ENCODE measurements at regions not wholly inside any gene's neighbourhood (a gene's known extent, or its start where the extent isn't known, plus 50 kb on each side); places are given as distances from the start of the nearest gene placed in this dataset.

DNA sequence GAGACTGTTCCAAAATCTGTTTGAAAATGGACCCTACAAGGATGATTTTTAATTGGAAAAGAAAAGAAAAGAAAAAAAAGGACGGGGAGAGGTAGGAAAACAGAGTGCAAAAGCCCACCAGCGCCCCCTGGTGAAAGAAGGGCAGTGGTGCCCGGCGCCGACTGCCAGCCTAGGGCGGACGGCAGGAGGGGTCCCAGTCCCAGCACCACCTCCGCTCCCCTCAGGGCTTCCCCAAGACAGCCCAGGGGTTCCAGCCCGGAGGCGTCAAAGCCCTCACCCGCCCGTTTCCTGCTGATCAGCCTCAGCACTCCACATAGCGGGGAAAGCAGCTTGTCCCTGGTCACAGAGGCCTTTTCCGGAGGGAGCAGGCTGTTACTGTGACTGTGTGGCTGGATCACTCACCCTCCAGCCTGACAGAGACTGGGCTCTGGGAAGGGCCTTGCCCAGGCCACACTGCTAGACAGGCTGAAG lies 213.9 kb downstream of the TFCP2L1 start:
- H3K27ac ChIP-seq (replicated peaks) = no peak overlapping the region
- intact Hi-C loops (cut with micrococcal nuclease) = loop anchor here (2.0 kb wide), 1 partner anchor 374 kb away; no protein-coding TSS in a partner anchor
- peaks cover 6% of the 10 kb centered on the region for H3K4me1 ChIP-seq
- DNase-seq = peak; percentile 68
- H3K9me3 ChIP-seq (replicated peaks) = no peaks in the 10 kb centered on the region
- peaks cover 76% of the 10 kb centered on the region for H3K27me3 ChIP-seq (ENCODE audit: low read depth)
- no peak overlapping the region for H3K4me3 ChIP-seq
- no peaks in the 10 kb centered on the region for H3K36me3 ChIP-seq
- TF ChIP-seq, protein P1, sequence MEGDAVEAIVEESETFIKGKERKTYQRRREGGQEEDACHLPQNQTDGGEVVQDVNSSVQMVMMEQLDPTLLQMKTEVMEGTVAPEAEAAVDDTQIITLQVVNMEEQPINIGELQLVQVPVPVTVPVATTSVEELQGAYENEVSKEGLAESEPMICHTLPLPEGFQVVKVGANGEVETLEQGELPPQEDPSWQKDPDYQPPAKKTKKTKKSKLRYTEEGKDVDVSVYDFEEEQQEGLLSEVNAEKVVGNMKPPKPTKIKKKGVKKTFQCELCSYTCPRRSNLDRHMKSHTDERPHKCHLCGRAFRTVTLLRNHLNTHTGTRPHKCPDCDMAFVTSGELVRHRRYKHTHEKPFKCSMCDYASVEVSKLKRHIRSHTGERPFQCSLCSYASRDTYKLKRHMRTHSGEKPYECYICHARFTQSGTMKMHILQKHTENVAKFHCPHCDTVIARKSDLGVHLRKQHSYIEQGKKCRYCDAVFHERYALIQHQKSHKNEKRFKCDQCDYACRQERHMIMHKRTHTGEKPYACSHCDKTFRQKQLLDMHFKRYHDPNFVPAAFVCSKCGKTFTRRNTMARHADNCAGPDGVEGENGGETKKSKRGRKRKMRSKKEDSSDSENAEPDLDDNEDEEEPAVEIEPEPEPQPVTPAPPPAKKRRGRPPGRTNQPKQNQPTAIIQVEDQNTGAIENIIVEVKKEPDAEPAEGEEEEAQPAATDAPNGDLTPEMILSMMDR (IDR thresholded peaks at IDR 0.05; ENCODE audit: borderline replicate concordance) = peak; percentile 94

DNA sequence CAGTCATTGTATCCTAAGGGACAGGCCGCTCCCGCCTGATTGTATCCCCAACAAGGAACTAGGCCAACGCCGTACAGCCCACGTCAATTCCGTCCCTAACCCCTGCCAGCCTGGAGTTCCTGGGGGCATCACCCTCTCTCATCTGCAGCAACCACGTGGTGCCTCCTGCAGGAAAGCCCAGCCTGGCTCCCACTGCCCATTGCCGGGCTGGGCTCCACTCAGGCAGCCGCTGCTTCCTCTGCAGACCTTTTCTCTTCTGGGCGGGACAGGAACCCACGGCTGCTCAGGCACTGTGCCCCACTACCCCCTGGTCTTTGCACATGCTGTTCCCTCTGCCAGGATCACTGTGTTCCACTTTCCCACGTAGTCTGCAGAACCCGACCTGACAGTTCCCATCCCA lies 212.2 kb downstream of the TFCP2L1 start:
- Histone ChIP-seq H3K4me3 (no peak overlapping the region), H3K9me3 (replicated peaks) (no peaks in the 10 kb centered on the region), H3K36me3 (no peaks in the 10 kb centered on the region), H3K4me1 (peaks cover 6% of the 10 kb centered on the region), H3K27ac (replicated peaks) (no peak overlapping the region), H3K27me3 (ENCODE audit: low read depth) (peaks cover 83% of the 10 kb centered on the region)
- DNase-seq = no peak
- TF ChIP-seq, protein P1 (IDR thresholded peaks at IDR 0.05; ENCODE audit: borderline replicate concordance) = no peak
- intact Hi-C loops (cut with micrococcal nuclease) = no loop called here

DNA sequence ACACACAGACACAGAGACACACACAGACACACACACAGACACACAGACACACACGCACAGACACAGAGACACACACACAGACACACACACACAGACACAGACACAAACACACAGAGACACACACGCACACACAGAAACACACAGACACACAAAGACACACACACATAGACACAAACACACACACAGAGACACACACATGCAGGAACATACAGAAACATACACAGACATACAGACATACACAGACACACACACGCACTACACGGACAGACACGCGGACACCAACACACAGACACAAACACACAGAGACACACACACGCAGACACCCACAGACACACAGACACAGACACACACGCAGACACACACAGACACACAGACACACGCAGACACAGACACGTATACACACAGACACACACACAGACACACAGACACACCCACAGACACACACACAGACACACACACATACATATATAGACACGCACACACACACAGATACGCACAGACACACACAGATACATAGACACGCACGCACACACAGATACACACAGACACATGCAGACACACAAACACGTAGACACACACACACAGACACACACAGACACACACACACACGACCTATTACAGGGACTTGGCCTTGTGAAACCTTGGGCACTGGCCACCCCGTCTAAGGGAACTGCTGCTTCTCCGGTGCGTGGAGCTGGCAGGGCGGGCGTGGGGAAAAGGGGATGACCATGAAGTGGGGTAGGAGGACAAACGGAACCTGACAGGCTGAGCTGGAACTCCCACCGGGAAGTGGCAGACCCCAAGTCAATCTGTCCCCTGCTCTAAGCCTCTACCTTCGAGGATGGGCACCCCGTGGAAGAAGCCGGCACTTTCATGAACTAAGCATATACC lies 211.4 kb downstream of the TFCP2L1 start:
- no peak for DNase-seq
- peaks cover 6% of the 10 kb centered on the region for H3K4me1 ChIP-seq
- peaks cover 83% of the 10 kb centered on the region for H3K27me3 ChIP-seq (ENCODE audit: low read depth)
- H3K4me3 ChIP-seq = no peak overlapping the region
- no peaks in the 10 kb centered on the region for H3K36me3 ChIP-seq
- intact Hi-C loops (cut with micrococcal nuclease) = no loop called here
- TF ChIP-seq, protein P1 (IDR thresholded peaks at IDR 0.05; ENCODE audit: borderline replicate concordance) = no peak
- no peak overlapping the region for H3K27ac ChIP-seq (replicated peaks)
- H3K9me3 ChIP-seq (replicated peaks) = no peaks in the 10 kb centered on the region

DNA sequence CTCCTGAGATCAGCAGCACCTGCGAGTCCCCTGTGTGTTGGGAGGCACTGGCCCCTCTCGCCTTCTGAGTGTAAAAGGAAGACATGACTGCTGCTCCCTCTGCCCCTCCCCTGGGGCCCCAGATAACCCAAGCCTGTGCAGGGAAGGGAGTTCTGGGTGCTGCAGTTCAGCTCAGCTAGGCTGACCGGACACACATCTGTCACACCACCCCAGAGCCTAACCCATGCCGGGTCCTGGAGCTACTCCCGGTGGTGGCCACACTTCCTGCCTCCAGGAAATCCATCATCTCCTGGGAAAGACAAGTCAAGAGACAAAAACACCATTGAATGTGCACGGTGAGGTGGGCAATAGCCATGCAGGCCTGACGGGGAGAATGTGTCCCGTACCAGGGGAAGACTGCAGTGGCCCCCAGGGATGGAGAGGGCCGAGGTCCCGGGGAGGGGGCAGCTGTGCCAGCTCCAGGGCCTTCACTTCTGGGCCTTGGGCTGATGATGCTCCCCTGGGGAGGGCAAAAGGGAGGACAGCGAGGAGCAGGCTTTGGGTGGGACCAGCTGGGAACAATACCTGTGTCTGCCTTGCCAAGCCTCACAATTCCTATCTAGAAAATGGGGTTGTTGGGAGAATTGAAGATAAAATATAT lies 210.6 kb downstream of the TFCP2L1 start:
- Histone ChIP-seq H3K9me3 (replicated peaks) (no peaks in the 10 kb centered on the region), H3K27me3 (ENCODE audit: low read depth) (peaks cover 79% of the 10 kb centered on the region), H3K4me1 (peaks cover 6% of the 10 kb centered on the region), H3K27ac (replicated peaks) (no peak overlapping the region), H3K36me3 (no peaks in the 10 kb centered on the region), H3K4me3 (no peak overlapping the region)
- no peak for DNase-seq
- intact Hi-C loops (cut with micrococcal nuclease) = no loop called here
- TF ChIP-seq, protein P1 (IDR thresholded peaks at IDR 0.05; ENCODE audit: borderline replicate concordance) = no peak

DNA sequence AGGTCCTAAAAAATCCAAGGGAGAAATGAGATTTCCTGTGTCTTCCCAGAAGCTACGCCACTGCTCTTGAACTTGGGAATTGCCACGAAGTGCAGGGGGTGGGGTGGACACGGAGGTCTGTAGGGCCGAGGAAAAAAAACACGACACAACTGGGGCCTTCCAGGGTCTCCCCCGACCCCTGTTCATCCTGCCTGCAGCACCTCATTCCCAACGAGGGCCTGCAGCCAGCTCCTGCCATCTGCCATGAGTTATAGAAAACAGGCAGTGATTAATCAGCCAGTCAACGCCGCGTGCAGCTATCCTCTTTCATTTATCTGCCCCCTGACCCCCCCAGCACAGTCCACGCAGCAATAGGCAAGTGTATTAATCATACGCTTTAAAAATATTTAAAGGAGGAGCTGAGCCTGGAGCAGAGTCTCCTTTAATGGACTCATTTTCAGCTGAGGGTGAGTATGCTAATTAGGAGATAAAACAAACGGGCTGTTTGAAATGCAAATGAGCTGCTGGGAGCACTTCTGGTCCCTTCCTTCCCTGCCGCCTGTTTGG lies 209.9 kb downstream of the TFCP2L1 start:
- Histone ChIP-seq H3K36me3 (no peaks in the 10 kb centered on the region), H3K27ac (replicated peaks) (no peak overlapping the region), H3K4me3 (no peak overlapping the region), H3K4me1 (peaks cover 6% of the 10 kb centered on the region), H3K9me3 (replicated peaks) (no peaks in the 10 kb centered on the region), H3K27me3 (ENCODE audit: low read depth) (peaks cover 82% of the 10 kb centered on the region)
- TF ChIP-seq, protein P1 (IDR thresholded peaks at IDR 0.05; ENCODE audit: borderline replicate concordance) = no peak
- DNase-seq = no peak
- intact Hi-C loops (cut with micrococcal nuclease) = no loop called here

Data from left ventricle myocardium inferior (tissue), 1 donor.